ENCODE measurements at regions not wholly inside any gene's neighbourhood (a gene's known extent, or its start where the extent isn't known, plus 50 kb on each side); places are given as distances from the start of the nearest gene placed in this dataset.

GRCh38 chr22:22813126-22814075 lies 74.2 kb upstream of the IGLL5 start:
- DNase-seq (ENCODE audit: low spot score in 2 of 2): no peak
- TF ChIP-seq EP300 (IDR thresholded peaks at IDR 0.05) (no peak), POLR2A (IDR thresholded peaks at IDR 0.05) (no peak)
- TF ChIP-seq, protein P1, sequence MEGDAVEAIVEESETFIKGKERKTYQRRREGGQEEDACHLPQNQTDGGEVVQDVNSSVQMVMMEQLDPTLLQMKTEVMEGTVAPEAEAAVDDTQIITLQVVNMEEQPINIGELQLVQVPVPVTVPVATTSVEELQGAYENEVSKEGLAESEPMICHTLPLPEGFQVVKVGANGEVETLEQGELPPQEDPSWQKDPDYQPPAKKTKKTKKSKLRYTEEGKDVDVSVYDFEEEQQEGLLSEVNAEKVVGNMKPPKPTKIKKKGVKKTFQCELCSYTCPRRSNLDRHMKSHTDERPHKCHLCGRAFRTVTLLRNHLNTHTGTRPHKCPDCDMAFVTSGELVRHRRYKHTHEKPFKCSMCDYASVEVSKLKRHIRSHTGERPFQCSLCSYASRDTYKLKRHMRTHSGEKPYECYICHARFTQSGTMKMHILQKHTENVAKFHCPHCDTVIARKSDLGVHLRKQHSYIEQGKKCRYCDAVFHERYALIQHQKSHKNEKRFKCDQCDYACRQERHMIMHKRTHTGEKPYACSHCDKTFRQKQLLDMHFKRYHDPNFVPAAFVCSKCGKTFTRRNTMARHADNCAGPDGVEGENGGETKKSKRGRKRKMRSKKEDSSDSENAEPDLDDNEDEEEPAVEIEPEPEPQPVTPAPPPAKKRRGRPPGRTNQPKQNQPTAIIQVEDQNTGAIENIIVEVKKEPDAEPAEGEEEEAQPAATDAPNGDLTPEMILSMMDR (IDR thresholded peaks at IDR 0.05): no peak
- 83 to 90% methylated on average over 3 of the region's 3 CpGs for WGBS, 2 donors
- H3K4me3 ChIP-seq: no peak overlapping the region
- no peak overlapping the region for H3K27ac ChIP-seq
- H3K27me3 ChIP-seq: no peaks in the 10 kb centered on the region
- H3K36me3 ChIP-seq: no peaks in the 10 kb centered on the region
- no peaks in the 10 kb centered on the region for H3K4me1 ChIP-seq
- H3K9me3 ChIP-seq: no peaks in the 10 kb centered on the region

DNA sequence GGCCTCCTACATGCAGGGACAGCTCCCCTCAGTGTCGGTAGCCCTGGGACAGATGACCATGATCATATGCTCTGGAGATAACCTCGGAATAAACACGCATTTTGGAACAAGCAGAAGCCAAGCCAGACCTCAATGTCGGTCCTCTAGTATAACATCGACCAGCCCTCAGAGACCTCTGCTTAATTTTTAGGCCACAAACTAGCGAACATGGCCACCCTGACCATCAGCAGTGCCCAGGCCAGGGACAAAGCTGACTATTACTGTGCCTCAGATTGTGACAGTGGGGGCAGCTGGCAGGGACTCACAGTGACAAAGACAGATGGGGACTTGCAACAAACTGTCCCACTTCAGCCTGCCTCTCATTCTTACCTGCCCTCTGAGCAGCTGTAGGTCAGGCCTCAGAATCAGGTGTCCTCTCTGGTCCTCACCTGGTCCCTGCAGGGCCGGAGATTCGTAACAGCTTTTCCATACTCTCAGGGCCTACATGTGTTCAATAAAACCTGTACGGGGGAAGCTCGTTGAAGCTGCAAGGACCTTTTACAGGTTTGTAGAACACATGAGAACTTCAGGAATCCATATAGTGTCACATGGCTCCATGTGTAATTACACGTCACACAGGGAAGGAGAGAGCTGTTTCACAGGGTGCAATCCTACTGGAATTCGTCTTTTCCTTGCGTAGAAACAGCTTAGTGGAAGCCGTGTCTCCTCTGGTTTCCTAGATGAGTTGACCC lies 72.8 kb upstream of the IGLL5 start:
- H3K27me3 ChIP-seq: no peaks in the 10 kb centered on the region
- no peaks in the 10 kb centered on the region for H3K4me1 ChIP-seq
- WGBS, 2 donors: 84 to 89% methylated on average over 14 of the region's 14 CpGs
- DNase-seq (ENCODE audit: low spot score in 2 of 2): no peak
- H3K9me3 ChIP-seq: no peaks in the 10 kb centered on the region
- no peak overlapping the region for H3K4me3 ChIP-seq
- no peaks in the 10 kb centered on the region for H3K36me3 ChIP-seq
- no peak overlapping the region for H3K27ac ChIP-seq
- TF ChIP-seq POLR2A (IDR thresholded peaks at IDR 0.05) (no peak), EP300 (IDR thresholded peaks at IDR 0.05) (no peak)
- TF ChIP-seq, protein P1 (IDR thresholded peaks at IDR 0.05): no peak

DNA sequence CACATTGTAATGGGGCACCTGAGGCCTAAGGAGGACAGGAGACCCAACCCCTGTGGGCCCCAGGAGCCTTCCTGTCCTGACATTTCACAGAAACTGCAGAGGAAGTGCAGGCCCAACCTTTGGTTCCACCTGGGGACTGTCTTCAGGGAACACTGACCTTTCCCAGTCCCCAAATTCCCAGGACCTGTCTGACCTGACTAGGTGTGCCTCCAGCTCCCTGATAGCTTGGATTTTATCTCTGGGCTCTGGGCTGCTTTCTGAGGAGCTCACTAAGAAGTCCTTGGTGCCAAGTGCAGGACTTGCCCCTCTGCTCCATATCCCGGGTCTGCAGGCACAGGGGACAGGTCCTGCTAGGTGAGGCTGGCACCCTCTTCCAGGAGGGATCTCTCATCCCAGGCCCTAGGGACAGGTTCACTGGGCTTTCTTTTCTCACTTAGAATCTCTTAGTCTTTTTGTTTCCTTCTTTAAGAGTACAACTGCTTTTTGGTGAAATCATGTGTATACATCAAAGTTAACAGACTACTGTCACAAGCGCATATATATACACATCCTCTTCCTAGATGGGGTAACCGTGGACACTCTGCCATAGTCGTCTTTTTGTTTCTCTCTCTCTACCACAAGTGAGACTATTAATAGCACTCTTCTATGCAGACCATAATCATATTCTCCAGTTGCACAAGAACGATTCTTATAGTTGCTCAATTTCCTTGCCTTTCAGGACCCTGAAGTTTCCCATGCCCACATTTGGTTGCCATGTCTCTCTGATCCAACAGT lies 72.0 kb upstream of the IGLL5 start:
- no peaks in the 10 kb centered on the region for H3K36me3 ChIP-seq
- H3K27ac ChIP-seq: no peak overlapping the region
- no peak for DNase-seq (ENCODE audit: low spot score in 2 of 2)
- no peaks in the 10 kb centered on the region for H3K9me3 ChIP-seq
- no peaks in the 10 kb centered on the region for H3K27me3 ChIP-seq
- TF ChIP-seq, protein P1 (IDR thresholded peaks at IDR 0.05): no peak
- no peak for TF ChIP-seq EP300 (IDR thresholded peaks at IDR 0.05)
- H3K4me1 ChIP-seq: no peaks in the 10 kb centered on the region
- WGBS, 2 donors: 58 to 59% methylated on average over 5 of the region's 5 CpGs
- H3K4me3 ChIP-seq: no peak overlapping the region

DNA sequence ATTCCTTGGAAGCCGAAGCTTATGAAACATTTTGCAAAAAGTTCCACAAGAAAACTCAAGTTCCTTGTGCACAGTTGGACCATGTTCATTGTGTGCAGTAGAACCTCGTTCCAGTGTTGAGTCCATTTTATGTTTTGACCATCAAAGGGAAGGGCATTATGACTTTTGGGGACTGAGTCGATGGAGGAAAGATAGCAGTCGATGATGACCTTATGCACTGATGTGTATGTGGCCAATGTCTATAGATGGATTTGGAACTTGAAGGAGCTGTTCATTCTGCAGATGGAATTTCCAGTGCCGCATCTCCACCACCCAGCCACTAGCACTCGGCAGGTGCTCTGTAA lies 71.5 kb upstream of the IGLL5 start:
- Histone ChIP-seq H3K27ac (no peak overlapping the region), H3K4me1 (no peaks in the 10 kb centered on the region), H3K27me3 (no peaks in the 10 kb centered on the region), H3K4me3 (no peak overlapping the region), H3K36me3 (no peaks in the 10 kb centered on the region), H3K9me3 (no peaks in the 10 kb centered on the region)
- WGBS, 2 donors: 94 to 95% methylated on average over 6 of the region's 6 CpGs
- no peak for DNase-seq (ENCODE audit: low spot score in 2 of 2)
- TF ChIP-seq POLR2A (IDR thresholded peaks at IDR 0.05) (no peak), EP300 (IDR thresholded peaks at IDR 0.05) (no peak)
- TF ChIP-seq, protein P1 (IDR thresholded peaks at IDR 0.05): no peak
